GM12864 (cell line): ENCODE measurements at regions not wholly inside any gene's neighbourhood (a gene's known extent, or its start where the extent isn't known, plus 50 kb on each side); places are given as distances from the start of the nearest gene placed in this dataset.

ENCODE experiments used
- DNase-seq: peaks from one replicate; pipeline ENCODE4 v3.0.0-alpha.2; 2011; ENCODE audit warnings: low read depth
- H3K4me3 ChIP-seq: 2 replicates; pipeline ENCODE4 v1.5.1; 2011; ENCODE audit warnings: mild to moderate bottlenecking, low read depth, low read length, control low read depth
- CTCF ChIP-seq: IDR thresholded peaks from 2 replicates; pipeline ENCODE4 v1.5.1; 2011; ENCODE audit warnings: low read depth, mild to moderate bottlenecking, moderate library complexity, low read length, control low read depth, inconsistent platforms; ENCODE audit errors: missing control alignments

- no peak overlapping the region for H3K4me3 ChIP-seq
- no peak for TF ChIP-seq CTCF
- DNase-seq = no peak
These were observed 508.1 kb downstream of the CDH9 start for GRCh38 chr5:26530305-26530704.

- no peak overlapping the region for H3K4me3 ChIP-seq
- no peak for TF ChIP-seq CTCF
- DNase-seq = no peak
These were observed 519.1 kb downstream of the CDH9 start for GRCh38 chr5:26519245-26519644.

GRCh38 chr5:26518065-26518464, 520.3 kb downstream of the CDH9 start:
- no peak for TF ChIP-seq CTCF
- no peak overlapping the region for H3K4me3 ChIP-seq
- no peak for DNase-seq

GRCh38 chr5:26498972-26499371, 539.4 kb downstream of the CDH9 start:
- DNase-seq = no peak
- no peak for TF ChIP-seq CTCF
- no peak overlapping the region for H3K4me3 ChIP-seq

- no peak overlapping the region for H3K4me3 ChIP-seq
- no peak for TF ChIP-seq CTCF
- no peak for DNase-seq
These were observed 542.9 kb downstream of the CDH9 start for GRCh38 chr5:26495437-26495836.

GRCh38 chr5:26492906-26493459, 545.4 kb downstream of the CDH9 start:
- DNase-seq = no peak
- TF ChIP-seq CTCF = no peak
- no peak overlapping the region for H3K4me3 ChIP-seq

- no peak for DNase-seq
- H3K4me3 ChIP-seq = no peak overlapping the region
- no peak for TF ChIP-seq CTCF
These were observed 550.8 kb downstream of the CDH9 start for GRCh38 chr5:26487553-26487952.
